ENCODE measurements at regions not wholly inside any gene's neighbourhood (a gene's known extent, or its start where the extent isn't known, plus 50 kb on each side); places are given as distances from the start of the nearest gene placed in this dataset.

GRCh38 chr12:11563785-11564739, 85.4 kb upstream of the ETV6 start:
- Histone ChIP-seq H3K4me2 (ENCODE audit: extremely low read depth, insufficient read depth, low read length) (no peak overlapping the region), H3K36me3 (ENCODE audit: control insufficient read depth, insufficient read depth, low read length) (no peaks in the 10 kb centered on the region), H3K9ac (ENCODE audit: insufficient read depth, low read length) (no peak overlapping the region), H2AFZ (ENCODE audit: low read length) (no peak overlapping the region), H3K9me3 (ENCODE audit: control insufficient read depth, insufficient read depth, low read depth, low read length) (no peaks in the 10 kb centered on the region), H3K27me3 (ENCODE audit: control insufficient read depth, insufficient read depth, low read length) (no peaks in the 10 kb centered on the region), H3K79me2 (ENCODE audit: control insufficient read depth, insufficient read depth, low read length) (no peaks in the 10 kb centered on the region), H3K4me1 (ENCODE audit: control insufficient read depth, extremely low read depth, insufficient read depth, low read length) (no peaks in the 10 kb centered on the region), H4K20me1 (ENCODE audit: control insufficient read depth, extremely low read depth, insufficient read depth, low read length) (no peaks in the 10 kb centered on the region), H3K27ac (ENCODE audit: insufficient read depth, low read length) (no peak overlapping the region), H3K4me3 (replicated peaks in 1 of 4; ENCODE audit: control extremely low read depth in 1 of 4, insufficient read depth in 1 of 4, low read depth in 3 of 4, low read length in 4 of 4) (no peak overlapping the region)
- no peak for DNase-seq (ENCODE audit: low read depth in 2 of 2)
- TF ChIP-seq, protein P1, sequence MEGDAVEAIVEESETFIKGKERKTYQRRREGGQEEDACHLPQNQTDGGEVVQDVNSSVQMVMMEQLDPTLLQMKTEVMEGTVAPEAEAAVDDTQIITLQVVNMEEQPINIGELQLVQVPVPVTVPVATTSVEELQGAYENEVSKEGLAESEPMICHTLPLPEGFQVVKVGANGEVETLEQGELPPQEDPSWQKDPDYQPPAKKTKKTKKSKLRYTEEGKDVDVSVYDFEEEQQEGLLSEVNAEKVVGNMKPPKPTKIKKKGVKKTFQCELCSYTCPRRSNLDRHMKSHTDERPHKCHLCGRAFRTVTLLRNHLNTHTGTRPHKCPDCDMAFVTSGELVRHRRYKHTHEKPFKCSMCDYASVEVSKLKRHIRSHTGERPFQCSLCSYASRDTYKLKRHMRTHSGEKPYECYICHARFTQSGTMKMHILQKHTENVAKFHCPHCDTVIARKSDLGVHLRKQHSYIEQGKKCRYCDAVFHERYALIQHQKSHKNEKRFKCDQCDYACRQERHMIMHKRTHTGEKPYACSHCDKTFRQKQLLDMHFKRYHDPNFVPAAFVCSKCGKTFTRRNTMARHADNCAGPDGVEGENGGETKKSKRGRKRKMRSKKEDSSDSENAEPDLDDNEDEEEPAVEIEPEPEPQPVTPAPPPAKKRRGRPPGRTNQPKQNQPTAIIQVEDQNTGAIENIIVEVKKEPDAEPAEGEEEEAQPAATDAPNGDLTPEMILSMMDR (conservative IDR thresholded peaks at IDR 0.05 in 1 of 2, IDR thresholded peaks at IDR 0.05 in 1 of 2; ENCODE audit: low read depth in 1 of 2, low read length in 2 of 2), result no peak
- no peak for TF ChIP-seq EZH2 (IDR thresholded peaks at IDR 0.05; ENCODE audit: low read length, missing control alignments)

GRCh38 chr12:11564984-11565651, 84.4 kb upstream of the ETV6 start:
- no peak for TF ChIP-seq EZH2 (IDR thresholded peaks at IDR 0.05; ENCODE audit: low read length, missing control alignments)
- TF ChIP-seq, protein P1 (conservative IDR thresholded peaks at IDR 0.05 in 1 of 2, IDR thresholded peaks at IDR 0.05 in 1 of 2; ENCODE audit: low read depth in 1 of 2, low read length in 2 of 2), result no peak
- H3K27me3 ChIP-seq (ENCODE audit: control insufficient read depth, insufficient read depth, low read length), result no peaks in the 10 kb centered on the region

GRCh38 chr12:11565752-11566151, 83.7 kb upstream of the ETV6 start:
- H3K9ac ChIP-seq (ENCODE audit: insufficient read depth, low read length), result no peak overlapping the region
- no peak overlapping the region for H2AFZ ChIP-seq (ENCODE audit: low read length)
- no peaks in the 10 kb centered on the region for H4K20me1 ChIP-seq (ENCODE audit: control insufficient read depth, extremely low read depth, insufficient read depth, low read length)
- no peaks in the 10 kb centered on the region for H3K79me2 ChIP-seq (ENCODE audit: control insufficient read depth, insufficient read depth, low read length)
- H3K27me3 ChIP-seq (ENCODE audit: control insufficient read depth, insufficient read depth, low read length), result no peaks in the 10 kb centered on the region
- no peak overlapping the region for H3K4me2 ChIP-seq (ENCODE audit: extremely low read depth, insufficient read depth, low read length)
- no peaks in the 10 kb centered on the region for H3K36me3 ChIP-seq (ENCODE audit: control insufficient read depth, insufficient read depth, low read length)
- H3K27ac ChIP-seq (ENCODE audit: insufficient read depth, low read length), result no peak overlapping the region
- H3K4me3 ChIP-seq (replicated peaks in 1 of 4; ENCODE audit: control extremely low read depth in 1 of 4, insufficient read depth in 1 of 4, low read depth in 3 of 4, low read length in 4 of 4), result no peak overlapping the region
- DNase-seq (ENCODE audit: low read depth in 2 of 2), result no peak
- no peak for TF ChIP-seq EZH2 (IDR thresholded peaks at IDR 0.05; ENCODE audit: low read length, missing control alignments)
- TF ChIP-seq, protein P1 (conservative IDR thresholded peaks at IDR 0.05 in 1 of 2, IDR thresholded peaks at IDR 0.05 in 1 of 2; ENCODE audit: low read depth in 1 of 2, low read length in 2 of 2), result no peak
- H3K4me1 ChIP-seq (ENCODE audit: control insufficient read depth, extremely low read depth, insufficient read depth, low read length), result no peaks in the 10 kb centered on the region
- H3K9me3 ChIP-seq (ENCODE audit: control insufficient read depth, insufficient read depth, low read depth, low read length), result no peaks in the 10 kb centered on the region

More at GRCh38 chr12:11564984-11565651, 84.4 kb upstream of the ETV6 start:
- Histone ChIP-seq H3K4me2 (ENCODE audit: extremely low read depth, insufficient read depth, low read length) (no peak overlapping the region), H3K4me3 (replicated peaks in 1 of 4; ENCODE audit: control extremely low read depth in 1 of 4, insufficient read depth in 1 of 4, low read depth in 3 of 4, low read length in 4 of 4) (no peak overlapping the region), H3K4me1 (ENCODE audit: control insufficient read depth, extremely low read depth, insufficient read depth, low read length) (no peaks in the 10 kb centered on the region), H3K79me2 (ENCODE audit: control insufficient read depth, insufficient read depth, low read length) (no peaks in the 10 kb centered on the region), H3K9ac (ENCODE audit: insufficient read depth, low read length) (no peak overlapping the region), H3K36me3 (ENCODE audit: control insufficient read depth, insufficient read depth, low read length) (no peaks in the 10 kb centered on the region), H3K9me3 (ENCODE audit: control insufficient read depth, insufficient read depth, low read depth, low read length) (no peaks in the 10 kb centered on the region), H3K27ac (ENCODE audit: insufficient read depth, low read length) (no peak overlapping the region), H2AFZ (ENCODE audit: low read length) (no peak overlapping the region), H4K20me1 (ENCODE audit: control insufficient read depth, extremely low read depth, insufficient read depth, low read length) (no peaks in the 10 kb centered on the region)
- DNase-seq (ENCODE audit: low read depth in 2 of 2), result no peak
